Esophagus (tissue), 2 donors: ENCODE measurements at regions not wholly inside any gene's neighbourhood (a gene's known extent, or its start where the extent isn't known, plus 50 kb on each side); places are given as distances from the start of the nearest gene placed in this dataset.

ENCODE experiments used
- H3K27ac ChIP-seq, 2 donors: one replicate each; pipeline ENCODE4 v1.5.1; 2013; ENCODE audit warnings: low read depth in 2 of 2, mild to moderate bottlenecking in 2 of 2, inconsistent platforms in 1 of 2, low read length in 1 of 2, moderate library complexity in 1 of 2
- H3K27me3 ChIP-seq, 2 donors: one replicate each; pipeline ENCODE4 v1.6.1; 2013; ENCODE audit warnings: low read length in 2 of 2, control low read depth in 1 of 2, mild to moderate bottlenecking in 1 of 2; ENCODE audit not compliant: insufficient read depth in 2 of 2, control insufficient read depth in 1 of 2
- H3K36me3 ChIP-seq, 2 donors: one replicate each; pipeline ENCODE4 v1.6.1; 2013; ENCODE audit warnings: low read length in 1 of 2; ENCODE audit not compliant: control insufficient read depth in 2 of 2, insufficient read depth in 2 of 2
- H3K4me1 ChIP-seq, 2 donors: one replicate each; pipeline ENCODE4 v1.6.1; 2013; ENCODE audit warnings: low read length in 1 of 2; ENCODE audit not compliant: control insufficient read depth in 2 of 2, insufficient read depth in 2 of 2
- H3K4me3 ChIP-seq, 2 donors: one replicate each; pipeline ENCODE4 v1.5.1; 2013; ENCODE audit warnings: low read length in 2 of 2, mild to moderate bottlenecking in 2 of 2, low read depth in 1 of 2, moderate library complexity in 1 of 2
- H3K9me3 ChIP-seq, 2 donors: one replicate each; pipeline ENCODE4 v1.6.1; 2013; ENCODE audit warnings: mild to moderate bottlenecking in 2 of 2, low read depth in 1 of 2, low read length in 1 of 2, moderate library complexity in 1 of 2; ENCODE audit not compliant: control insufficient read depth in 2 of 2, insufficient read depth in 1 of 2
- WGBS, 2 donors: extraction: QIAGEN DNeasy Blood & Tissue Kit; methylation state at CpG; one replicate each; pipeline ENCODE4 v1.1.7; 2013; 5-methylcytosine and 5-hydroxymethylcytosine counted together
- donor health status: healthy with polysubstance abuse.
- donor health status: Bipolar disorder and iron deficiency.

- WGBS, 2 donors, result 77 to 89% methylated on average over 2 of the region's 2 CpGs
- no peaks in the 10 kb centered on the region for H3K4me1 ChIP-seq
Measured at GRCh38 chr2:38224181-38224580, 148.2 kb upstream of the CYP1B1 start.

DNA sequence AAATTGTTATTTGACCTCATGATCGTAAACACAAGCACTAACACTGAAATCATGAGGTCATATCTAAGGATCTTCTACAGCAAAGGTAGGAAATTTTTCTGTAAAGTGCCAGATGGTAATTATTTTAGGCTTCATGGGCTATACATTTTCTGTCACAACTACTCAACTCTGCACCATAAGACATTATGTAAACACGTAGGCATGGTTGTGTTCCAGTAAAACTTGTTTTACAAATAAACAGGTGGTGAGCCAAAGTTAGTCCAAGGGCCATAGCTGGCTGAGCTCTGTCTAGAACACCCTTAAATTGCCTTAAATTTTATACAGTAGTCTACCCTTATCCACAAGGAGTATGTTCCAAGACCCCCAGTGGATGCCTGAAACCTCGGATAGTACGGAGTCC lies 147.3 kb upstream of the CYP1B1 start:
- H3K4me1 ChIP-seq, result no peaks in the 10 kb centered on the region
- no peak overlapping the region for H3K27ac ChIP-seq
- 83 to 84% methylated on average over 4 of the region's 4 CpGs for WGBS, 2 donors
- no peaks in the 10 kb centered on the region for H3K9me3 ChIP-seq
- no peaks in the 10 kb centered on the region for H3K27me3 ChIP-seq
- no peaks in the 10 kb centered on the region for H3K36me3 ChIP-seq
- H3K4me3 ChIP-seq, result no peak overlapping the region

More at GRCh38 chr2:38224181-38224580, 148.2 kb upstream of the CYP1B1 start:
- Histone ChIP-seq H3K36me3 (no peaks in the 10 kb centered on the region), H3K27me3 (no peaks in the 10 kb centered on the region), H3K27ac (no peak overlapping the region), H3K4me3 (no peak overlapping the region), H3K9me3 (no peaks in the 10 kb centered on the region)

DNA sequence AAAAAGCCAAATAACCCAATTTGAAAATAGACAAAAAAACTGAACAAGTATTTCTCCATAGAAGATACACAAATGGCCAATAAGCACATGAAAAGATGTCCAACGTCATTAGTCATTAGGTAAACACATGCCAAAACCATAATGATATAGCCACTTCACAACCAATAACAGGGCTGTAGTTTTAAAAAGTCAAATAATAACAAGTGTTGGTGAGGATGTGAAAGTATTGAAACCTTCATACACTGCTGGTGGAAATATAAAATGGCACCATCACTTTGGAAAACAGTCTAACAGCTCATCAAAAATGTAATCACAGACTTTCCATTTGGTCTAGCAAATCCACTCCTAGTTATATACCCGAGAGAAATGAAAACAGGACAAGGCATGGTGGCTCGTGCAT lies 144.2 kb upstream of the CYP1B1 start:
- H3K27me3 ChIP-seq, result no peaks in the 10 kb centered on the region
- H3K36me3 ChIP-seq, result no peaks in the 10 kb centered on the region
- no peak overlapping the region for H3K27ac ChIP-seq
- WGBS, 2 donors, result 84 to 85% methylated on average over 3 of the region's 3 CpGs
- H3K4me1 ChIP-seq, result peaks cover 0 to 4% of the 10 kb centered on the region in 2 donors
- no peak overlapping the region for H3K4me3 ChIP-seq
- H3K9me3 ChIP-seq, result no peaks in the 10 kb centered on the region

- WGBS, 2 donors, result 73 to 82% methylated on average over 5 of the region's 5 CpGs
Measured at GRCh38 chr2:38218995-38219394, 143.0 kb upstream of the CYP1B1 start.

GRCh38 chr2:38218591-38218991 lies 142.6 kb upstream of the CYP1B1 start:
- Histone ChIP-seq H3K4me3 (no peak overlapping the region), H3K4me1 (peaks cover 0 to 4% of the 10 kb centered on the region in 2 donors), H3K27ac (no peak overlapping the region), H3K9me3 (no peaks in the 10 kb centered on the region), H3K27me3 (no peaks in the 10 kb centered on the region), H3K36me3 (no peaks in the 10 kb centered on the region)
- WGBS, 2 donors, result 67 to 76% methylated on average over 4 of the region's 4 CpGs

More at GRCh38 chr2:38218995-38219394, 143.0 kb upstream of the CYP1B1 start:
- Histone ChIP-seq H3K27me3 (no peaks in the 10 kb centered on the region), H3K9me3 (no peaks in the 10 kb centered on the region), H3K4me3 (no peak overlapping the region), H3K27ac (no peak overlapping the region), H3K36me3 (no peaks in the 10 kb centered on the region), H3K4me1 (peaks cover 0 to 4% of the 10 kb centered on the region in 2 donors)

- Histone ChIP-seq H3K4me1 (peaks cover 0 to 4% of the 10 kb centered on the region in 2 donors), H3K27me3 (no peaks in the 10 kb centered on the region), H3K36me3 (no peaks in the 10 kb centered on the region), H3K9me3 (no peaks in the 10 kb centered on the region), H3K27ac (no peak overlapping the region), H3K4me3 (no peak overlapping the region)
- WGBS, 2 donors, result 77 to 83% methylated on average over 6 of the region's 6 CpGs
Measured at GRCh38 chr2:38217401-38218188, 141.6 kb upstream of the CYP1B1 start.

DNA sequence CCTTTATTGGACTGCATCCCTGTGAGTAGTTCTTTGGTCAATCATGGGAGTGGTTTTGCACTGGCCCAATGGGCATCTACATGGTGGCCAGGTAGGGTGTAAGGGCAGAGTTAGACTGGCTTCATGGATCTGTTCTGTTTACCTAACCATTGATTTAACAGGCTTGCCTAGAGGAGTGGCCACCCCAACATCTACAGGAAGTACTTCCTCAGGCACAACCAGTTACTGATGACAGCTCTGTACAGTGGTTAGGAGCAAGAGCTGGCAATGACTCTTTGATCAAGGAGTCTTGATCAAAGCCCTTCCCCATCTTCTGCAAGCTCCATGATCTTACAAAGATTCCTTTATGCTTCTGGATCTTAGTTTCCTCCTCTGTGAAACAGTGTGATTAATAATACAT lies 140.9 kb upstream of the CYP1B1 start:
- Histone ChIP-seq H3K27me3 (no peaks in the 10 kb centered on the region), H3K27ac (no peak overlapping the region), H3K9me3 (no peaks in the 10 kb centered on the region), H3K4me3 (no peak overlapping the region), H3K36me3 (no peaks in the 10 kb centered on the region), H3K4me1 (peaks cover 0 to 4% of the 10 kb centered on the region in 2 donors)

- H3K27ac ChIP-seq, result no peak overlapping the region
Measured at GRCh38 chr2:38215993-38216392, 140.0 kb upstream of the CYP1B1 start.

GRCh38 chr2:38215522-38215921 lies 139.6 kb upstream of the CYP1B1 start:
- no peaks in the 10 kb centered on the region for H3K9me3 ChIP-seq
- peaks cover 0 to 4% of the 10 kb centered on the region in 2 donors for H3K4me1 ChIP-seq
- H3K27ac ChIP-seq, result no peak overlapping the region
- no peaks in the 10 kb centered on the region for H3K27me3 ChIP-seq
- H3K36me3 ChIP-seq, result no peaks in the 10 kb centered on the region
- H3K4me3 ChIP-seq, result no peak overlapping the region
- WGBS, 2 donors, result 49 to 50% methylated on average over 2 of the region's 2 CpGs

More at GRCh38 chr2:38215993-38216392, 140.0 kb upstream of the CYP1B1 start:
- H3K27me3 ChIP-seq, result no peaks in the 10 kb centered on the region
- peaks cover 0 to 4% of the 10 kb centered on the region in 2 donors for H3K4me1 ChIP-seq
- no peaks in the 10 kb centered on the region for H3K9me3 ChIP-seq
- H3K36me3 ChIP-seq, result no peaks in the 10 kb centered on the region
- no peak overlapping the region for H3K4me3 ChIP-seq

GRCh38 chr2:38214209-38214717 lies 138.3 kb upstream of the CYP1B1 start:
- peaks cover 0 to 4% of the 10 kb centered on the region in 2 donors for H3K4me1 ChIP-seq
- H3K4me3 ChIP-seq, result no peak overlapping the region
- no peaks in the 10 kb centered on the region for H3K36me3 ChIP-seq
- H3K9me3 ChIP-seq, result no peaks in the 10 kb centered on the region
- no peak overlapping the region for H3K27ac ChIP-seq
- WGBS, 2 donors, result 64 to 68% methylated on average over 5 of the region's 5 CpGs
- no peaks in the 10 kb centered on the region for H3K27me3 ChIP-seq
